ENCODE measurements at regions not wholly inside any gene's neighbourhood (a gene's known extent, or its start where the extent isn't known, plus 50 kb on each side); places are given as distances from the start of the nearest gene placed in this dataset.

GRCh38 chr1:229886636-229887035 is 180.4 kb upstream of the GALNT2 start:
- Histone ChIP-seq H3K4me3 (no peak overlapping the region), H3K27ac (no peak overlapping the region), H3K27me3 (no peaks in the 10 kb centered on the region), H3K4me1 (ENCODE audit: low read depth) (no peaks in the 10 kb centered on the region), H3K36me3 (no peaks in the 10 kb centered on the region), H3K9me3 (ENCODE audit: low read depth) (no peaks in the 10 kb centered on the region)
- no peak for TF ChIP-seq CTCF (IDR thresholded peaks at IDR 0.05; ENCODE audit: low read depth, low read length)
- no peak for DNase-seq (ENCODE audit: low read depth in 1 of 2, low spot score in 1 of 2)

GRCh38 chr1:229887043-229887822 is 179.8 kb upstream of the GALNT2 start:
- Histone ChIP-seq H3K4me1 (ENCODE audit: low read depth) (no peaks in the 10 kb centered on the region), H3K36me3 (no peaks in the 10 kb centered on the region), H3K4me3 (no peak overlapping the region), H3K27ac (no peak overlapping the region), H3K9me3 (ENCODE audit: low read depth) (no peaks in the 10 kb centered on the region), H3K27me3 (no peaks in the 10 kb centered on the region)
- no peak for DNase-seq (ENCODE audit: low read depth in 1 of 2, low spot score in 1 of 2)
- TF ChIP-seq CTCF (IDR thresholded peaks at IDR 0.05; ENCODE audit: low read depth, low read length): no peak

- Histone ChIP-seq H3K4me1 (ENCODE audit: low read depth) (no peaks in the 10 kb centered on the region), H3K27ac (no peak overlapping the region), H3K9me3 (ENCODE audit: low read depth) (no peaks in the 10 kb centered on the region), H3K27me3 (no peaks in the 10 kb centered on the region), H3K36me3 (no peaks in the 10 kb centered on the region), H3K4me3 (no peak overlapping the region)
- DNase-seq (ENCODE audit: low read depth in 1 of 2, low spot score in 1 of 2): no peak
- TF ChIP-seq CTCF (IDR thresholded peaks at IDR 0.05; ENCODE audit: low read depth, low read length): no peak
Observed at GRCh38 chr1:229888157-229888556, 178.9 kb upstream of the GALNT2 start.

GRCh38 chr1:229888561-229889001 is 178.5 kb upstream of the GALNT2 start:
- no peaks in the 10 kb centered on the region for H3K9me3 ChIP-seq (ENCODE audit: low read depth)
- no peak overlapping the region for H3K4me3 ChIP-seq
- DNase-seq (ENCODE audit: low read depth in 1 of 2, low spot score in 1 of 2): no peak
- no peaks in the 10 kb centered on the region for H3K27me3 ChIP-seq
- no peak overlapping the region for H3K27ac ChIP-seq
- TF ChIP-seq CTCF (IDR thresholded peaks at IDR 0.05; ENCODE audit: low read depth, low read length): no peak
- no peaks in the 10 kb centered on the region for H3K4me1 ChIP-seq (ENCODE audit: low read depth)
- H3K36me3 ChIP-seq: no peaks in the 10 kb centered on the region

- no peaks in the 10 kb centered on the region for H3K27me3 ChIP-seq
- H3K4me1 ChIP-seq (ENCODE audit: low read depth): no peaks in the 10 kb centered on the region
- no peak overlapping the region for H3K4me3 ChIP-seq
- no peak for DNase-seq (ENCODE audit: low read depth in 1 of 2, low spot score in 1 of 2)
- H3K9me3 ChIP-seq (ENCODE audit: low read depth): no peaks in the 10 kb centered on the region
- TF ChIP-seq CTCF (IDR thresholded peaks at IDR 0.05; ENCODE audit: low read depth, low read length): no peak
- H3K27ac ChIP-seq: no peak overlapping the region
- H3K36me3 ChIP-seq: no peaks in the 10 kb centered on the region
Observed at GRCh38 chr1:229889031-229889517, 178.0 kb upstream of the GALNT2 start.
